ENCODE measurements at regions not wholly inside any gene's neighbourhood (a gene's known extent, or its start where the extent isn't known, plus 50 kb on each side); places are given as distances from the start of the nearest gene placed in this dataset.

DNA sequence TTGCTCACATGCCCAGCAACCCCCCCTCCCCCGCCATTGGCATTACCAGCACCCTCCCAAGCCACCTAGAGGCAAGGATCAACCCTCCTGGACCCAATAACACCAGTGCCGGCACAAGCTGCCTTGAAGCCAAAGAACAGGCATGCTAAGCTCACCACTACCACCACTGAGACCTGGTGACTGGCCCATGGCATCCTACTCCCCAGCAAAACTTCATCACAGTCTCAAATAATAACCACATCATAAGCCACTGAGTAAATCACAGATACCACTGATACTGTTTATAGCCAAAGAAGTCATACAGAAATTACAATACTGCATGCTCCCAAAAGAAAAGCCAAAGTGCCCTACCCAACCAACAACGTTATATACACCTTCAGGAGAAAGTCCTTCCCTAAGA is 73.6 kb upstream of the RPL34 start:
- TF ChIP-seq EZH2phosphoT487 (IDR thresholded peaks at IDR 0.05; ENCODE audit: low read length) (no peak), EZH2 (optimal IDR thresholded peaks at IDR 0.05; ENCODE audit: low read depth, low read length) (no peak)
- TF ChIP-seq, protein P1, sequence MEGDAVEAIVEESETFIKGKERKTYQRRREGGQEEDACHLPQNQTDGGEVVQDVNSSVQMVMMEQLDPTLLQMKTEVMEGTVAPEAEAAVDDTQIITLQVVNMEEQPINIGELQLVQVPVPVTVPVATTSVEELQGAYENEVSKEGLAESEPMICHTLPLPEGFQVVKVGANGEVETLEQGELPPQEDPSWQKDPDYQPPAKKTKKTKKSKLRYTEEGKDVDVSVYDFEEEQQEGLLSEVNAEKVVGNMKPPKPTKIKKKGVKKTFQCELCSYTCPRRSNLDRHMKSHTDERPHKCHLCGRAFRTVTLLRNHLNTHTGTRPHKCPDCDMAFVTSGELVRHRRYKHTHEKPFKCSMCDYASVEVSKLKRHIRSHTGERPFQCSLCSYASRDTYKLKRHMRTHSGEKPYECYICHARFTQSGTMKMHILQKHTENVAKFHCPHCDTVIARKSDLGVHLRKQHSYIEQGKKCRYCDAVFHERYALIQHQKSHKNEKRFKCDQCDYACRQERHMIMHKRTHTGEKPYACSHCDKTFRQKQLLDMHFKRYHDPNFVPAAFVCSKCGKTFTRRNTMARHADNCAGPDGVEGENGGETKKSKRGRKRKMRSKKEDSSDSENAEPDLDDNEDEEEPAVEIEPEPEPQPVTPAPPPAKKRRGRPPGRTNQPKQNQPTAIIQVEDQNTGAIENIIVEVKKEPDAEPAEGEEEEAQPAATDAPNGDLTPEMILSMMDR (IDR thresholded peaks at IDR 0.05; ENCODE audit: low read length): no peak
- H3K9me2 ChIP-seq (replicated peaks; ENCODE audit: insufficient read depth, low read length): no peaks in the 10 kb centered on the region
- no peak overlapping the region for H3K4me2 ChIP-seq (ENCODE audit: low read depth, low read length)
- H3K9ac ChIP-seq (ENCODE audit: low read length): no peak overlapping the region
- no peak for DNase-seq
- peaks cover 11% of the 10 kb centered on the region; the same call in 1 of the 2 replicates for H3K4me1 ChIP-seq (ENCODE audit: low read length)
- no peaks in the 10 kb centered on the region for H3K36me3 ChIP-seq (replicated peaks; ENCODE audit: insufficient read depth, low read length)
- no peak overlapping the region for H2AFZ ChIP-seq (ENCODE audit: low read length)
- H3K9me3 ChIP-seq (replicated peaks; ENCODE audit: insufficient read depth, low read length): no peaks in the 10 kb centered on the region
- no peaks in the 10 kb centered on the region for H4K20me1 ChIP-seq (ENCODE audit: insufficient read depth, low read length)
- H3K79me2 ChIP-seq (ENCODE audit: low read length): no peaks in the 10 kb centered on the region
- no peak overlapping the region for H3K27ac ChIP-seq (ENCODE audit: low read length)
- H3K4me3 ChIP-seq (ENCODE audit: low read length): no peak overlapping the region
- H3K27me3 ChIP-seq (replicated peaks; ENCODE audit: insufficient read depth, low read length): no peaks in the 10 kb centered on the region
- no peaks in the 10 kb centered on the region for H3F3A ChIP-seq (ENCODE audit: insufficient read depth, low read length)

DNA sequence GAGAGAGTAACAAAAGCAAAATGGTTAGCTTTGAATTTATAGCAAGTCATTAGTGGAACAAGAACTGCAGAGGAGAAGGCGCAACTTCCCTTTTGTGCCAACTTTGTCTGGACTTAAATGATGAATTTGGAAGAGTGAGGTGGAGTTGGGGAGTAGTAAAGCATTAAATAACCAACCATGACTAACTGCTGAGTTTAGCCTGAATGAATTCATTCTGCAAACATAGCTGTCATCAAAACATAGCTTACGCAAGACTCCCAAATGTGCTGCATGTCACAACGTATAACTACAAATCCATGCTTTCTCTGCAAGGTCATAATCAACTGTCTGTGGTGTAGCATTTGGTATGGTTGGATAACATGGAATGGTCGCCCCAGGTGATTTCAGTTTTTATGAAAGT is 75.9 kb upstream of the RPL34 start:
- H3K27me3 ChIP-seq (replicated peaks; ENCODE audit: insufficient read depth, low read length): no peaks in the 10 kb centered on the region
- H3K4me3 ChIP-seq (ENCODE audit: low read length): no peak overlapping the region
- no peaks in the 10 kb centered on the region for H3K9me3 ChIP-seq (replicated peaks; ENCODE audit: insufficient read depth, low read length)
- DNase-seq: no peak
- TF ChIP-seq EZH2 (optimal IDR thresholded peaks at IDR 0.05; ENCODE audit: low read depth, low read length): no peak
- TF ChIP-seq, protein P1 (IDR thresholded peaks at IDR 0.05; ENCODE audit: low read length): no peak
- no peak for TF ChIP-seq EZH2phosphoT487 (IDR thresholded peaks at IDR 0.05; ENCODE audit: low read length)
- H3K9me2 ChIP-seq (replicated peaks; ENCODE audit: insufficient read depth, low read length): no peaks in the 10 kb centered on the region
- peaks cover 11% of the 10 kb centered on the region; the same call in 1 of the 2 replicates for H3K4me1 ChIP-seq (ENCODE audit: low read length)
- H3K4me2 ChIP-seq (ENCODE audit: low read depth, low read length): no peak overlapping the region
- no peaks in the 10 kb centered on the region for H3K36me3 ChIP-seq (replicated peaks; ENCODE audit: insufficient read depth, low read length)
- H3K79me2 ChIP-seq (ENCODE audit: low read length): no peaks in the 10 kb centered on the region
- no peak overlapping the region for H2AFZ ChIP-seq (ENCODE audit: low read length)
- H3K9ac ChIP-seq (ENCODE audit: low read length): no peak overlapping the region
- H3F3A ChIP-seq (ENCODE audit: insufficient read depth, low read length): no peaks in the 10 kb centered on the region
- no peaks in the 10 kb centered on the region for H4K20me1 ChIP-seq (ENCODE audit: insufficient read depth, low read length)
- no peak overlapping the region for H3K27ac ChIP-seq (ENCODE audit: low read length)

DNA sequence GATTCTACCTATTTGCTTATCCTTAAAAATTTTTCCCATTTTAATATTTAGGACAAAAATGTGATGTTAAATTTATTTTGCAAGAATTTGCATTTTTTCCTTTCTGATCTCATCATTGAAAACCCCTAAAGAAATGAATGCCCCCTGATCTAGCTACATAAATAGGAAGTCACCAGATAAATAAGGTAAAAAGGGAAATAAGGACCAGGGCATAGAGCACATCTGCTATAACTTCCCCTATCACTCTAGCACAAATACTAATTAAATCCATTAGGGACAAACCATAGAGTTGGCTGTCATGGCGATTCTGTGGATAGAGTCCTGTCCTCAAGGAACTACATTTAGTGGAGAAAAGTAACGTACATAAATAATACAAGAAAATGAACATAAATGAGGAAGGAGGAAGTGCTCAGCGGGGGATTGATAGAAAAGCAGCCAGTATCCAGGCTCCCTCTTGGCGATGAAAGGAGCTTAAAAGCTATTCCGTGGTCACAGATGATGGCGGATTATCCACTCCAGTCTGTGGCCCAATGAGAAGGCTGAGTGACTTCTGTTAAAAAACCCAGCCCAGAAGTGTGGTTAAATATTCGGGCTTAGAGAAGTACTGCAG is 76.9 kb upstream of the RPL34 start:
- TF ChIP-seq EZH2 (optimal IDR thresholded peaks at IDR 0.05; ENCODE audit: low read depth, low read length) (no peak), EZH2phosphoT487 (IDR thresholded peaks at IDR 0.05; ENCODE audit: low read length) (no peak)
- TF ChIP-seq, protein P1 (IDR thresholded peaks at IDR 0.05; ENCODE audit: low read length): no peak
- Histone ChIP-seq H2AFZ (ENCODE audit: low read length) (no peak overlapping the region), H3K36me3 (replicated peaks; ENCODE audit: insufficient read depth, low read length) (no peaks in the 10 kb centered on the region), H3K4me1 (ENCODE audit: low read length) (peaks cover 7% of the 10 kb centered on the region; the same call in 1 of the 2 replicates), H3K9ac (ENCODE audit: low read length) (no peak overlapping the region), H3F3A (ENCODE audit: insufficient read depth, low read length) (no peaks in the 10 kb centered on the region), H3K27me3 (replicated peaks; ENCODE audit: insufficient read depth, low read length) (no peaks in the 10 kb centered on the region), H3K9me2 (replicated peaks; ENCODE audit: insufficient read depth, low read length) (no peaks in the 10 kb centered on the region), H3K27ac (ENCODE audit: low read length) (no peak overlapping the region), H3K4me2 (ENCODE audit: low read depth, low read length) (no peak overlapping the region), H3K4me3 (ENCODE audit: low read length) (no peak overlapping the region), H4K20me1 (ENCODE audit: insufficient read depth, low read length) (no peaks in the 10 kb centered on the region), H3K9me3 (replicated peaks; ENCODE audit: insufficient read depth, low read length) (no peaks in the 10 kb centered on the region), H3K79me2 (ENCODE audit: low read length) (no peaks in the 10 kb centered on the region)
- no peak for DNase-seq

Data from MM.1S (cell line).